B cell (primary cell): ENCODE measurements at regions not wholly inside any gene's neighbourhood (a gene's known extent, or its start where the extent isn't known, plus 50 kb on each side); places are given as distances from the start of the nearest gene placed in this dataset.

ENCODE experiments used
- ATAC-seq: fragments of 200-7000 bp; cut with Tn5 transposase; one replicate; pipeline ENCODE4 v1.10.0; 2021; ENCODE audit warnings: low read depth, mild to moderate bottlenecking, moderate number of reproducible peaks, moderate library complexity
- CTCF ChIA-PET: fragments of 350-600 bp; sonication (Branson Sonifier 250); formaldehyde crosslinking; loops from one replicate; lab custom pipeline; 2021; ENCODE audit warnings: antibody characterized with exemption, inconsistent platforms; lab: Charles Lee
- POLR2A ChIA-PET: fragments of 350-600 bp; sonication (Branson Sonifier 250); formaldehyde crosslinking; loops from one replicate; lab custom pipeline; 2021; ENCODE audit warnings: antibody characterized with exemption; lab: Charles Lee
- DNase-seq: peaks from one replicate; pipeline ENCODE4 v3.0.0; 2013
- H2AFZ ChIP-seq: 2 replicates; pipeline ENCODE4 v1.6.1; 2012; ENCODE audit warnings: mild to moderate bottlenecking, low read depth, low read length; ENCODE audit not compliant: insufficient read depth, poor library complexity, severe bottlenecking
- H3K27ac ChIP-seq, 2 donors: 1 replicate in 1 of 2; 2 replicates in 1 of 2; pipeline ENCODE4 v1.5.1; 2012 to 2013; ENCODE audit warnings: low read length in 2 of 2, mild to moderate bottlenecking in 2 of 2, moderate library complexity in 1 of 2
- H3K27me3 ChIP-seq, 4 experiments: fragments of 200-600 bp in 1 of 4; sonication (generic) in 1 of 4; replicated peaks in 1 of 4; 1 replicate in 2 of 4; 2 replicates in 2 of 4; pipeline versions ENCODE4 v1.6.1 to v1.7.0; 2013 to 2016; ENCODE audit warnings: low read length in 3 of 4, mild to moderate bottlenecking in 2 of 4, mixed read lengths in 1 of 4, moderate library complexity in 1 of 4; ENCODE audit not compliant: insufficient read depth in 4 of 4, control insufficient read depth in 3 of 4; ENCODE audit errors: control extremely low read depth in 1 of 4
- H3K36me3 ChIP-seq, 2 experiments: replicated peaks in 1 of 2; 1 replicate in 1 of 2; 2 replicates in 1 of 2; pipeline versions ENCODE4 v1.6.1 to v1.7.1; 2013; ENCODE audit warnings: low read length in 1 of 2; ENCODE audit not compliant: insufficient read depth in 2 of 2, control insufficient read depth in 1 of 2; ENCODE audit errors: control extremely low read depth in 1 of 2, extremely low read depth in 1 of 2
- H3K4me1 ChIP-seq, 2 donors: fragments of 200-600 bp in 1 of 2; sonication (generic) in 1 of 2; 1 replicate in 1 of 2; 2 replicates in 1 of 2; pipeline versions ENCODE4 v1.5.1 to v1.6.1; 2013 to 2017; ENCODE audit warnings: low read length in 2 of 2; ENCODE audit not compliant: control insufficient read depth in 2 of 2, insufficient read depth in 2 of 2
- H3K4me2 ChIP-seq: replicated peaks from 2 replicates; pipeline ENCODE3; 2012; ENCODE audit warnings: mild to moderate bottlenecking, low read depth, low read length; ENCODE audit not compliant: poor library complexity, severe bottlenecking
- H3K4me3 ChIP-seq, 5 experiments: fragments of 200-600 bp in 1 of 5; sonication (generic) in 1 of 5; 1 replicate in 3 of 5; 2 replicates in 2 of 5; pipeline versions ENCODE4 v1.5.1 to v1.7.0; 2011 to 2016; ENCODE audit warnings: low read length in 4 of 5, mild to moderate bottlenecking in 4 of 5, low read depth in 2 of 5, control low read depth in 1 of 5, moderate library complexity in 1 of 5; ENCODE audit not compliant: insufficient read depth in 1 of 5; ENCODE audit errors: control extremely low read depth in 1 of 5, extremely low read depth in 1 of 5
- H3K79me2 ChIP-seq: fragments of 200-600 bp; sonication (generic); one replicate; pipeline ENCODE4 v1.6.0; 2016; ENCODE audit warnings: low read length; ENCODE audit not compliant: control insufficient read depth, insufficient read depth
- H3K9ac ChIP-seq: fragments of 200-600 bp; sonication (generic); 2 replicates; pipeline ENCODE4 v1.6.1; 2017; ENCODE audit warnings: mild to moderate bottlenecking, low read length, moderate library complexity
- H3K9me3 ChIP-seq, 3 donors: one replicate each; pipeline versions ENCODE4 v1.6.1 to v1.7.1; 2013; ENCODE audit warnings: low read length in 2 of 3; ENCODE audit not compliant: control insufficient read depth in 2 of 3, insufficient read depth in 1 of 3; ENCODE audit errors: control extremely low read depth in 1 of 3
- H4K20me1 ChIP-seq: 2 replicates; pipeline ENCODE4 v1.6.0; 2012; ENCODE audit warnings: mild to moderate bottlenecking, low read length; ENCODE audit not compliant: insufficient read depth, control insufficient read depth, poor library complexity, severe bottlenecking
- H3K27ac Mint-ChIP-seq: one replicate; pipeline ENCODE4 v1.8.0; 2021; ENCODE audit warnings: mixed read lengths
- H3K27me3 Mint-ChIP-seq: one replicate; pipeline ENCODE4 v1.8.0; 2021; ENCODE audit warnings: mixed read lengths
- H3K4me1 Mint-ChIP-seq: one replicate; pipeline ENCODE4 v1.8.0; 2021; ENCODE audit warnings: mixed read lengths
- H3K4me3 Mint-ChIP-seq: one replicate; pipeline ENCODE4 v1.8.0; 2021; ENCODE audit warnings: mixed read lengths
- H3K9me3 Mint-ChIP-seq: one replicate; pipeline ENCODE4 v1.8.0; 2022; ENCODE audit warnings: mixed read lengths; ENCODE audit not compliant: insufficient read depth
- EZH2 ChIP-seq: IDR thresholded peaks from 2 replicates; pipeline ENCODE4 v1.6.1; 2012; ENCODE audit warnings: borderline replicate concordance, low read depth, mild to moderate bottlenecking, moderate library complexity, low read length; ENCODE audit not compliant: insufficient read depth, poor library complexity, severe bottlenecking
- WGBS: methylation state at CpG from one replicate; pipeline ENCODE4 v1.1.5; 2013; ENCODE audit warnings: missing lambda C conversion rate; ENCODE audit not compliant: insufficient coverage; 5-methylcytosine and 5-hydroxymethylcytosine counted together
- intact Hi-C: fragments of 100-400 bp; cut with micrococcal nuclease; formaldehyde crosslinking; loops from one replicate; pipeline ENCODE4 v1.10.0; 2022
- TF ChIP-seq, protein P1 (sequence below): fragments of 200-600 bp; IDR thresholded peaks from one replicate; pipeline ENCODE4 v1.8.0; 2022; ENCODE audit warnings: antibody characterized with exemption, mild to moderate bottlenecking

DNA sequence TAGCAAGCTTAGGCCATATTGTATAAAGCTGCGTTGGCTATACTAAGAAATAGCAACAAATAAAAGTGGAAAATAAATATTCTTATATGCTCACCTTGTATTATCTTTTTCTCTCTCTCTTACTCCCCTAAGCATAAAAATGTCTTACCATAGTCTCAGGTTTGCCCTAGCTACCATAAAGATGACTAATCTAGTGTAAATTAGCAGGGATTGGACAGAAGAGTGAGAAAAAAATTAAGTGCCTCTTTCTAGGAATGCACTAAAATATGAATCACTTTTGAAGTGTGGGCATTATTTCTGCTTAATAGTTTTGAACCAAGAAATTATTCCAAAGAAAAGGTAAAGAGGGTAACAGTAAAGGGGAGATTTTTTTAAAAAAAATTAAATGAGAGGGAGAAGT lies 201.3 kb downstream of the HINT1 start:
- intact Hi-C loops, result no loop called here
- no peaks in the 10 kb centered on the region for H3K36me3 ChIP-seq
- no CpG with 5 or more reads among the region's 1 CpG for WGBS
- H3K79me2 ChIP-seq, result no peaks in the 10 kb centered on the region
- Mint-ChIP-seq H3K27ac (no peak overlapping the region), H3K9me3 (peaks cover 3% of the 10 kb centered on the region), H3K4me1 (no peaks in the 10 kb centered on the region), H3K4me3 (no peak overlapping the region), H3K27me3 (no peaks in the 10 kb centered on the region)
- H2AFZ ChIP-seq, result no peak overlapping the region
- no peak overlapping the region for H3K27ac ChIP-seq
- ChIA-PET CTCF (no interaction called here), POLR2A (no interaction called here)
- H3K4me3 ChIP-seq, result no peak overlapping the region
- H3K4me2 ChIP-seq, result no peak overlapping the region
- H3K4me1 ChIP-seq, result no peaks in the 10 kb centered on the region
- TF ChIP-seq, protein P1, sequence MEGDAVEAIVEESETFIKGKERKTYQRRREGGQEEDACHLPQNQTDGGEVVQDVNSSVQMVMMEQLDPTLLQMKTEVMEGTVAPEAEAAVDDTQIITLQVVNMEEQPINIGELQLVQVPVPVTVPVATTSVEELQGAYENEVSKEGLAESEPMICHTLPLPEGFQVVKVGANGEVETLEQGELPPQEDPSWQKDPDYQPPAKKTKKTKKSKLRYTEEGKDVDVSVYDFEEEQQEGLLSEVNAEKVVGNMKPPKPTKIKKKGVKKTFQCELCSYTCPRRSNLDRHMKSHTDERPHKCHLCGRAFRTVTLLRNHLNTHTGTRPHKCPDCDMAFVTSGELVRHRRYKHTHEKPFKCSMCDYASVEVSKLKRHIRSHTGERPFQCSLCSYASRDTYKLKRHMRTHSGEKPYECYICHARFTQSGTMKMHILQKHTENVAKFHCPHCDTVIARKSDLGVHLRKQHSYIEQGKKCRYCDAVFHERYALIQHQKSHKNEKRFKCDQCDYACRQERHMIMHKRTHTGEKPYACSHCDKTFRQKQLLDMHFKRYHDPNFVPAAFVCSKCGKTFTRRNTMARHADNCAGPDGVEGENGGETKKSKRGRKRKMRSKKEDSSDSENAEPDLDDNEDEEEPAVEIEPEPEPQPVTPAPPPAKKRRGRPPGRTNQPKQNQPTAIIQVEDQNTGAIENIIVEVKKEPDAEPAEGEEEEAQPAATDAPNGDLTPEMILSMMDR, result no peak
- no peak for TF ChIP-seq EZH2
- H3K9ac ChIP-seq, result no peak overlapping the region
- H4K20me1 ChIP-seq, result no peaks in the 10 kb centered on the region
- no peak for DNase-seq
- H3K9me3 ChIP-seq, result peaks cover 0 to 3% (median 0%) of the 10 kb centered on the region in 3 donors
- no peaks in the 10 kb centered on the region for H3K27me3 ChIP-seq
- no peak for ATAC-seq

DNA sequence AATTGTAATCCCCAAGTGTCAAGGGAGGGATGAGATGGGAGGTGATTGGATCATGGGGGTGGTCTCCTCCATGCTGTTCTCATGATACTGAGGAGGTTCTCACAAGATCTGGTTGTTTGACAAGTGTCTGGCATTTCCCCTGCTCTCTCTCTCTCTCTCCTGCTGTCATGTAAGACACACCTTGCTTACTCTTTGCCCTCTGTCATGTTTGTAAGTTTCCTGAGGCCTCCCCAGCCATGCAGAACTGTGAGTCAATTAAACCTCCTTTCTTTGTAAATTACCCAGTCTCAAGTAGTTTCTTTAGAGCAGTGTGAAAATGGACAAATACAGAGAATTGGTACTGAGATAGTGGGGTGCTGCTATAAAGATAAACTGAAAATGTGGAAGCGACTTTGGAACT lies 207.9 kb downstream of the HINT1 start:
- 100% methylated on average over 1 of the region's 1 CpG for WGBS
- intact Hi-C loops, result no loop called here
- H3K79me2 ChIP-seq, result no peaks in the 10 kb centered on the region
- H3K4me1 ChIP-seq, result no peaks in the 10 kb centered on the region
- H3K9ac ChIP-seq, result no peak overlapping the region
- no peaks in the 10 kb centered on the region for H3K27me3 ChIP-seq
- no peak overlapping the region for H3K4me3 Mint-ChIP-seq
- peaks cover 4% of the 10 kb centered on the region for H3K27me3 Mint-ChIP-seq
- no peaks in the 10 kb centered on the region for H3K36me3 ChIP-seq
- no peak for ATAC-seq
- H4K20me1 ChIP-seq, result no peaks in the 10 kb centered on the region
- ChIA-PET POLR2A (no interaction called here), CTCF (no interaction called here)
- H3K4me2 ChIP-seq, result no peak overlapping the region
- H3K9me3 ChIP-seq, result no peaks in the 10 kb centered on the region
- no peak overlapping the region for H3K27ac Mint-ChIP-seq
- TF ChIP-seq, protein P1, result no peak
- no peak for TF ChIP-seq EZH2
- DNase-seq, result no peak
- no peak overlapping the region for H2AFZ ChIP-seq
- no peak overlapping the region for H3K4me3 ChIP-seq
- H3K27ac ChIP-seq, result no peak overlapping the region
- H3K9me3 Mint-ChIP-seq, result peaks cover 11% of the 10 kb centered on the region
- H3K4me1 Mint-ChIP-seq, result no peaks in the 10 kb centered on the region
